Mesenchymal stem cell (in vitro differentiated cells and primary cell): ENCODE measurements at regions not wholly inside any gene's neighbourhood (a gene's known extent, or its start where the extent isn't known, plus 50 kb on each side); places are given as distances from the start of the nearest gene placed in this dataset.
"Not testable (repeated sequence)": the region's sequence is repeated elsewhere in the genome, so short reads cannot be mapped to it uniquely, and the experiment has no call there.

ENCODE experiments used
- DNase-seq: peaks from one replicate; pipeline ENCODE4 v3.0.0-alpha.2; 2013
- H2AFZ ChIP-seq: one replicate; pipeline ENCODE4 v1.6.1; 2013; ENCODE audit warnings: low read depth, mild to moderate bottlenecking, control low read depth, inconsistent platforms, low read length, moderate library complexity
- H2AK5ac ChIP-seq: 2 replicates; pipeline ENCODE4 v1.6.1; 2013; ENCODE audit warnings: low read length, moderate library complexity, mild to moderate bottlenecking, inconsistent platforms; ENCODE audit not compliant: severe bottlenecking
- H2BK120ac ChIP-seq: one replicate; pipeline ENCODE4 v1.6.1; 2013; ENCODE audit warnings: low read depth, mild to moderate bottlenecking, inconsistent platforms, low read length, moderate library complexity
- H2BK12ac ChIP-seq, 2 experiments: one replicate each; pipeline ENCODE4 v1.6.1; 2013; ENCODE audit warnings: inconsistent platforms in 2 of 2, low read length in 2 of 2, mild to moderate bottlenecking in 2 of 2, moderate library complexity in 2 of 2, control low read depth in 1 of 2
- H2BK15ac ChIP-seq: one replicate; pipeline ENCODE4 v1.6.1; 2013; ENCODE audit warnings: mild to moderate bottlenecking, low read depth, inconsistent platforms; ENCODE audit not compliant: poor library complexity, severe bottlenecking
- H2BK5ac ChIP-seq: 2 replicates; pipeline ENCODE4 v1.6.1; 2013; ENCODE audit warnings: low read depth, mild to moderate bottlenecking, low read length, control low read depth, inconsistent platforms; ENCODE audit not compliant: poor library complexity, severe bottlenecking
- H3K14ac ChIP-seq, 2 experiments: one replicate each; pipeline ENCODE4 v1.6.1; 2013; ENCODE audit warnings: inconsistent platforms in 2 of 2, low read length in 2 of 2, control low read depth in 1 of 2, mild to moderate bottlenecking in 1 of 2, moderate library complexity in 1 of 2
- H3K18ac ChIP-seq, 2 experiments: one replicate each; pipeline ENCODE4 v1.6.1; 2013; ENCODE audit warnings: inconsistent platforms in 2 of 2, low read length in 2 of 2, control low read depth in 1 of 2, low read depth in 1 of 2, mild to moderate bottlenecking in 1 of 2
- H3K23ac ChIP-seq, 2 experiments: one replicate each; pipeline ENCODE4 v1.6.1; 2013; ENCODE audit warnings: inconsistent platforms in 2 of 2, low read length in 2 of 2, mild to moderate bottlenecking in 2 of 2, moderate library complexity in 2 of 2, control low read depth in 1 of 2
- H3K27ac ChIP-seq: 2 replicates; pipeline ENCODE4 v1.5.1; 2013; ENCODE audit warnings: mild to moderate bottlenecking, moderate library complexity, low read length, control low read depth, inconsistent platforms; ENCODE audit not compliant: poor library complexity, severe bottlenecking
- H3K27me3 ChIP-seq, 2 experiments: 2 replicates each; pipeline versions ENCODE4 v1.6.1 to v1.7.0; 2013; ENCODE audit warnings: low read length in 2 of 2, mild to moderate bottlenecking in 2 of 2, moderate library complexity in 2 of 2, control low read depth in 1 of 2, inconsistent platforms in 1 of 2; ENCODE audit not compliant: control insufficient read depth in 1 of 2, insufficient read depth in 1 of 2
- H3K36me3 ChIP-seq, 2 experiments: 2 replicates each; pipeline versions ENCODE4 v1.6.1 to v1.7.0; 2013; ENCODE audit warnings: low read length in 2 of 2, control low read depth in 1 of 2, inconsistent platforms in 1 of 2, low read depth in 1 of 2, mild to moderate bottlenecking in 1 of 2; ENCODE audit not compliant: insufficient read depth in 2 of 2, control insufficient read depth in 1 of 2
- H3K4ac ChIP-seq, 2 experiments: one replicate each; pipeline ENCODE4 v1.6.1; 2013; ENCODE audit warnings: inconsistent platforms in 2 of 2, low read length in 2 of 2, mild to moderate bottlenecking in 2 of 2, moderate library complexity in 2 of 2, control low read depth in 1 of 2, low read depth in 1 of 2
- H3K4me1 ChIP-seq: 2 replicates; pipeline ENCODE4 v1.6.1; 2013; ENCODE audit warnings: low read depth, low read length, control low read depth; ENCODE audit not compliant: control insufficient read depth, insufficient read depth
- H3K4me2 ChIP-seq: 2 replicates; pipeline ENCODE4 v1.6.1; 2013; ENCODE audit warnings: low read length, mild to moderate bottlenecking, inconsistent platforms; ENCODE audit not compliant: poor library complexity, severe bottlenecking
- H3K4me3 ChIP-seq, 2 experiments: 2 replicates each; pipeline versions ENCODE4 v1.5.1 to v1.7.0; 2013; ENCODE audit warnings: low read length in 2 of 2, mild to moderate bottlenecking in 2 of 2, control low read depth in 1 of 2, low read depth in 1 of 2; ENCODE audit not compliant: insufficient read depth in 1 of 2
- H3K79me1 ChIP-seq: replicated peaks from 2 replicates; pipeline ENCODE4 v1.6.1; 2013; ENCODE audit warnings: mild to moderate bottlenecking, control low read depth, low read length, inconsistent platforms; ENCODE audit not compliant: poor library complexity, severe bottlenecking
- H3K9ac ChIP-seq: 2 replicates; pipeline ENCODE4 v1.7.0; 2013; ENCODE audit warnings: mild to moderate bottlenecking, low read length, moderate library complexity
- H3K9me3 ChIP-seq: 2 replicates; pipeline ENCODE4 v1.7.0; 2013; ENCODE audit warnings: mild to moderate bottlenecking, low read length; ENCODE audit not compliant: control insufficient read depth
- H4K8ac ChIP-seq: one replicate; pipeline ENCODE4 v1.6.1; 2013; ENCODE audit warnings: inconsistent platforms, mild to moderate bottlenecking, low read length, moderate library complexity
- H4K91ac ChIP-seq: one replicate; pipeline ENCODE4 v1.6.1; 2013; ENCODE audit warnings: mild to moderate bottlenecking, low read length, inconsistent platforms
- WGBS: methylation state at CpG from one replicate; pipeline ENCODE4 v1.1.7; 2013; ENCODE audit warnings: mixed read lengths; 5-methylcytosine and 5-hydroxymethylcytosine counted together

- not testable (repeated sequence) for H2BK5ac ChIP-seq, H2AFZ ChIP-seq, H3K36me3 ChIP-seq, H3K27ac ChIP-seq, H3K4me2 ChIP-seq, H2BK15ac ChIP-seq, H4K8ac ChIP-seq, H3K27me3 ChIP-seq, H3K23ac ChIP-seq, H3K4ac ChIP-seq, H2BK120ac ChIP-seq, H3K4me3 ChIP-seq, H3K18ac ChIP-seq, H3K9me3 ChIP-seq, H4K91ac ChIP-seq, H2BK12ac ChIP-seq, H2AK5ac ChIP-seq, H3K79me1 ChIP-seq, H3K9ac ChIP-seq, H3K4me1 ChIP-seq, H3K14ac ChIP-seq, DNase-seq
- 59% methylated on average over 2 of the region's 7 CpGs for WGBS
Observed at GRCh38 chr9:42341860-42342259, 158.4 kb downstream of the SPATA31A6 start.

DNA sequence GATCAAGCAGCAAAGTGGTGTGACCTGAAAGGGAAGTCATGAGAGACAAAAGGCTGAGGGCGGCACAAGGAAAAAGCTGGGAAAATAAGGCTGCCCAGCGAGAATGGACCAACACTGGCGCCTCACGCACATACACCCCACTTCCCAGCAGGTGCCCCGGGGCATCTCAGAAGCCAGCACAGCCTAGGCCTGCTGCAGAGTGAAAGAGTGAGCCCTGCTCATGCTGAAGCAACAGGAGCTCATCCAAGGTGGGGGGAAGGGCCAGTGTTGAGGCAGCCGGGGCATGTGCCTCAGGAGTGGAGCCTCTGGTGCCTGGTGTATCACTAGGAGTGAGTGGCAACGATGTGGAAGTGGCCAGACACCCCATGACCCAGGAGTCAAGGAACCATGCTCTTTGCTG lies 158.8 kb downstream of the SPATA31A6 start:
- H3K4me1 ChIP-seq, H3K18ac ChIP-seq, H2BK12ac ChIP-seq, H3K27ac ChIP-seq, H2BK5ac ChIP-seq, H3K9me3 ChIP-seq, H3K9ac ChIP-seq, H3K4ac ChIP-seq, H2BK120ac ChIP-seq, H3K23ac ChIP-seq, H3K4me3 ChIP-seq, H4K8ac ChIP-seq, H3K36me3 ChIP-seq, DNase-seq, H2AFZ ChIP-seq, H3K27me3 ChIP-seq, H2BK15ac ChIP-seq, H3K79me1 ChIP-seq, H2AK5ac ChIP-seq, H4K91ac ChIP-seq, H3K14ac ChIP-seq, H3K4me2 ChIP-seq: not testable (repeated sequence)
- no CpG with 5 or more reads among the region's 7 CpGs for WGBS

GRCh38 chr9:42344508-42344907 lies 161.0 kb downstream of the SPATA31A6 start:
- H4K8ac ChIP-seq, H2BK120ac ChIP-seq, H2AFZ ChIP-seq, H3K4me3 ChIP-seq, H3K4me1 ChIP-seq, H2BK15ac ChIP-seq, H4K91ac ChIP-seq, H3K9ac ChIP-seq, DNase-seq, H2BK5ac ChIP-seq, H3K9me3 ChIP-seq, H3K4ac ChIP-seq, H3K18ac ChIP-seq, H2AK5ac ChIP-seq, H3K79me1 ChIP-seq, H3K27me3 ChIP-seq, H3K36me3 ChIP-seq, H2BK12ac ChIP-seq, H3K4me2 ChIP-seq, H3K27ac ChIP-seq, H3K14ac ChIP-seq, H3K23ac ChIP-seq: not testable (repeated sequence)
- 93% methylated on average over 6 of the region's 6 CpGs for WGBS

DNA sequence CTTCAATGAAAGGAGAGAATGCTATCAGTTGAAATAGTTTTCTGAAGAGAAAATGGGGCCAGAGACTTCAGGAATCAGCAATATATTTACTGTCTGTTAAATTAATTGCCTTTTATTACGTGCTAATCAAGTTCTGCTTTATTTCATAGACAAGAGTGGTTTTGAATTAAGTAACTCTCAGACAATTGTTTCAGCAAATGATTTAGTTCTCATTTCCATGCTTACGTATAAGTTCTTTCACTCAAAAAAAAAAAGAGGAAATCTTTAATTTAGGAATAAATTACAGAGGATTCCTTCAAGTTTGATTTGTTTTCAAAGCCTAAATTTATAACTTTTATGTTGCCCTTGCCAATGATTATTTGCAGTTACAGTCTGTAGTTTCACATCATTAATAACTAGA lies 163.5 kb downstream of the SPATA31A6 start:
- H2BK5ac ChIP-seq, H2AFZ ChIP-seq, H3K9me3 ChIP-seq, H2BK12ac ChIP-seq, H2BK120ac ChIP-seq, H3K4me3 ChIP-seq, H3K4me1 ChIP-seq, H3K79me1 ChIP-seq, H2BK15ac ChIP-seq, H3K14ac ChIP-seq, H4K8ac ChIP-seq, H3K27me3 ChIP-seq, H3K36me3 ChIP-seq, H4K91ac ChIP-seq, H3K4ac ChIP-seq, H3K9ac ChIP-seq, H3K4me2 ChIP-seq, H2AK5ac ChIP-seq, H3K27ac ChIP-seq, H3K23ac ChIP-seq, H3K18ac ChIP-seq, DNase-seq: not testable (repeated sequence)
- no CpG with 5 or more reads among the region's 2 CpGs for WGBS
